ENCODE measurements at regions not wholly inside any gene's neighbourhood (a gene's known extent, or its start where the extent isn't known, plus 50 kb on each side); places are given as distances from the start of the nearest gene placed in this dataset.

GRCh38 chr21:23247334-23247733, 2249.1 kb downstream of the NCAM2 start:
- no peak for DNase-seq

GRCh38 chr21:23245255-23245654, 2247.0 kb downstream of the NCAM2 start:
- no peak for DNase-seq

GRCh38 chr21:23223882-23224281, 2225.7 kb downstream of the NCAM2 start:
- DNase-seq = no peak

GRCh38 chr21:23218667-23219066, 2220.5 kb downstream of the NCAM2 start:
- no peak for DNase-seq

GRCh38 chr21:23217597-23217996, 2219.4 kb downstream of the NCAM2 start:
- DNase-seq = no peak

- DNase-seq = no peak
Observed at GRCh38 chr21:23215261-23215660, 2217.1 kb downstream of the NCAM2 start.
